ENCODE measurements at regions not wholly inside any gene's neighbourhood (a gene's known extent, or its start where the extent isn't known, plus 50 kb on each side); places are given as distances from the start of the nearest gene placed in this dataset.

DNA sequence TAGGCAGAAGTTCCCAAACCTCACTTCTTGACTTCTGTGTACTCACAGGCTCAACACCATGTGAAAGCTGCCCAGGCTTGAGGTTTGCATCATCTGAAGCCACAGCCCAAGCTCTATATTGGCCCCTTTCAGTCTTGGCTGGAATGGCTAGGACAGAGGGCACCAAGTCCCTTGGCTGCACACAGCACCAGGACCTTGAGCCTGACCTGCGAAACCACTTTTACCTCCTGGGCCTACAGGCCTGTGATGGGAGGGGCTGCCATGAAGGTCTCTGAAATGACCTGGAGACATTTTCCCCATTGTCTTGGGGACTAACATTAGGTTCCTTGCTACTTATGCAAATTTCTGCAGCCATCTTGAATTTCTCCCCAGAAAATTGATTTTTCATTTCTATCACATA lies 288.3 kb upstream of the ZC3H12C start:
- DNase-seq (ENCODE audit: low spot score) = no peak
- no peaks in the 10 kb centered on the region for H3K36me3 ChIP-seq
- TF ChIP-seq POLR2A (IDR thresholded peaks at IDR 0.05) (no peak), POLR2AphosphoS5 (IDR thresholded peaks at IDR 0.05) (no peak)
- TF ChIP-seq, protein P1, sequence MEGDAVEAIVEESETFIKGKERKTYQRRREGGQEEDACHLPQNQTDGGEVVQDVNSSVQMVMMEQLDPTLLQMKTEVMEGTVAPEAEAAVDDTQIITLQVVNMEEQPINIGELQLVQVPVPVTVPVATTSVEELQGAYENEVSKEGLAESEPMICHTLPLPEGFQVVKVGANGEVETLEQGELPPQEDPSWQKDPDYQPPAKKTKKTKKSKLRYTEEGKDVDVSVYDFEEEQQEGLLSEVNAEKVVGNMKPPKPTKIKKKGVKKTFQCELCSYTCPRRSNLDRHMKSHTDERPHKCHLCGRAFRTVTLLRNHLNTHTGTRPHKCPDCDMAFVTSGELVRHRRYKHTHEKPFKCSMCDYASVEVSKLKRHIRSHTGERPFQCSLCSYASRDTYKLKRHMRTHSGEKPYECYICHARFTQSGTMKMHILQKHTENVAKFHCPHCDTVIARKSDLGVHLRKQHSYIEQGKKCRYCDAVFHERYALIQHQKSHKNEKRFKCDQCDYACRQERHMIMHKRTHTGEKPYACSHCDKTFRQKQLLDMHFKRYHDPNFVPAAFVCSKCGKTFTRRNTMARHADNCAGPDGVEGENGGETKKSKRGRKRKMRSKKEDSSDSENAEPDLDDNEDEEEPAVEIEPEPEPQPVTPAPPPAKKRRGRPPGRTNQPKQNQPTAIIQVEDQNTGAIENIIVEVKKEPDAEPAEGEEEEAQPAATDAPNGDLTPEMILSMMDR (IDR thresholded peaks at IDR 0.05) = no peak
- intact Hi-C loops (cut with DNase I) = no loop called here
- H3K4me3 ChIP-seq = no peak overlapping the region
- no peaks in the 10 kb centered on the region for H3K4me1 ChIP-seq (replicated peaks)
- no peaks in the 10 kb centered on the region for H3K9me3 ChIP-seq
- whole genome bisulfite sequencing = 92% methylated on average over 1 of the region's 1 CpG
- no peak overlapping the region for H3K27ac ChIP-seq
- no peaks in the 10 kb centered on the region for H3K27me3 ChIP-seq (replicated peaks; ENCODE audit: insufficient read depth)

DNA sequence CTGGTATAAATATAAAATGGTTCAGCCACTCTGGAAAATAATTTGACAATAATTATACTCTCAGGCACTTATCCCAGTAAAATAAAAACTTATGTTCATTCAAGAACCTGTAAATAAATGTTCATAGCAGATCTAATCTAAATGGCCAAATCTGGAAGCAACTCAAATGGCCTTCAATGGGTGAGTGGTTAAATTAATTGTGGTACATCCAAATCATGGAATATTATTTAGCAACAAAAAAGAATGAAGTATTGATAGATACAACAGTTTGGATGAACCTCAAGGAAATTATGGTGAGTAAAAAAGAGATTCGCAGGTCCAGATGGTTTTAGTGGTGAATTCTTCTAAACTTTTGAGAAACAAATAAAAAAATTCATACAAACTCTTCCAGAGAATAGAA lies 287.0 kb upstream of the ZC3H12C start:
- H3K4me3 ChIP-seq = no peak overlapping the region
- no peak for DNase-seq (ENCODE audit: low spot score)
- no peaks in the 10 kb centered on the region for H3K9me3 ChIP-seq
- 97% methylated on average over 1 of the region's 1 CpG for WGBS
- no peak for TF ChIP-seq POLR2AphosphoS5 (IDR thresholded peaks at IDR 0.05)
- no peak for TF ChIP-seq POLR2A (IDR thresholded peaks at IDR 0.05)
- TF ChIP-seq, protein P1 (IDR thresholded peaks at IDR 0.05) = no peak
- H3K27ac ChIP-seq = no peak overlapping the region
- H3K36me3 ChIP-seq = no peaks in the 10 kb centered on the region
- intact Hi-C loops (cut with DNase I) = no loop called here
- no peaks in the 10 kb centered on the region for H3K4me1 ChIP-seq (replicated peaks)
- H3K27me3 ChIP-seq (replicated peaks; ENCODE audit: insufficient read depth) = no peaks in the 10 kb centered on the region

DNA sequence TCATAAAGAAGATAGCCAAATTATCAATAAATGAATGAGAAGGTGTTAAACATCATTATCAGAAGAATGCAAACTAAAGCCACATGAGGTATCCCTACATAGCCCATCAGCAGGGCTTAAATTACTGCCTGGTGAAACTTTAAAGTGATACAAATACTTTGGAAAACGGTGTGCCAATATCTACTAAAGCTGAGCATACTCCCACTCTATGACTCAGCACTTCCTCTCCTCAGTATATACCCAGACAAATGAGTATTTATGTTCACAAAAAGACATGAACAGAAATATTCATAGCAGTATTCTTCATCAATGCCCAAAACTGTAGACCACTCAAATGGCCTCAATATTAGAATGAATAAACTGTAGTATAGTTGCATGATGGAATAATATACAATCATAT lies 284.6 kb upstream of the ZC3H12C start:
- intact Hi-C loops (cut with DNase I) = no loop called here
- no peak overlapping the region for H3K27ac ChIP-seq
- WGBS = 54% methylated on average over 1 of the region's 1 CpG
- no peaks in the 10 kb centered on the region for H3K9me3 ChIP-seq
- no peaks in the 10 kb centered on the region for H3K27me3 ChIP-seq (replicated peaks; ENCODE audit: insufficient read depth)
- no peaks in the 10 kb centered on the region for H3K36me3 ChIP-seq
- DNase-seq (ENCODE audit: low spot score) = no peak
- H3K4me3 ChIP-seq = no peak overlapping the region
- TF ChIP-seq, protein P1 (IDR thresholded peaks at IDR 0.05) = no peak
- TF ChIP-seq POLR2AphosphoS5 (IDR thresholded peaks at IDR 0.05) (no peak), POLR2A (IDR thresholded peaks at IDR 0.05) (no peak)
- H3K4me1 ChIP-seq (replicated peaks) = no peaks in the 10 kb centered on the region

DNA sequence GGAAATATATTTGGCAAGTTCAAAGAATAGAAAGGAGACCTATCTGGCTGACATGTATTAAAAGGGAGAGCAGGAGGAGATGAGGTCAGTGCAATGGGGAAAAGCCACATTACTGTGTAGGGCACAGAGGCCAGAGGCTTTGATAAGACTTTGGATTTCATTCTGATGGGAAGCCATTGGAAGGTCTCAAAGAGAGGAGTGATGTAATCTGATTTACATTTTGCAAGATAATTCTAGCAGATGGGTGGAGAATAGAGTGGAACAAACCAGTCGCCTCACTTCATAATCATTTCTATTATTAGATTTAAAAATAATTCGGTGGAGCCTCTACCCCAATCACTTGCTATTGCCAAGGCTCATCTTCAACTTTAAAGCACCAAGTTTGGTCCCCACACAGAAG lies 278.4 kb upstream of the ZC3H12C start:
- Histone ChIP-seq H3K9me3 (no peaks in the 10 kb centered on the region), H3K27me3 (replicated peaks; ENCODE audit: insufficient read depth) (no peaks in the 10 kb centered on the region), H3K36me3 (no peaks in the 10 kb centered on the region), H3K4me1 (replicated peaks) (no peaks in the 10 kb centered on the region), H3K4me3 (no peak overlapping the region), H3K27ac (no peak overlapping the region)
- no peak for DNase-seq (ENCODE audit: low spot score)
- intact Hi-C loops (cut with DNase I) = no loop called here
- TF ChIP-seq POLR2A (IDR thresholded peaks at IDR 0.05) (no peak), POLR2AphosphoS5 (IDR thresholded peaks at IDR 0.05) (no peak)
- TF ChIP-seq, protein P1 (IDR thresholded peaks at IDR 0.05) = no peak
- WGBS = 48% methylated on average over 2 of the region's 2 CpGs

DNA sequence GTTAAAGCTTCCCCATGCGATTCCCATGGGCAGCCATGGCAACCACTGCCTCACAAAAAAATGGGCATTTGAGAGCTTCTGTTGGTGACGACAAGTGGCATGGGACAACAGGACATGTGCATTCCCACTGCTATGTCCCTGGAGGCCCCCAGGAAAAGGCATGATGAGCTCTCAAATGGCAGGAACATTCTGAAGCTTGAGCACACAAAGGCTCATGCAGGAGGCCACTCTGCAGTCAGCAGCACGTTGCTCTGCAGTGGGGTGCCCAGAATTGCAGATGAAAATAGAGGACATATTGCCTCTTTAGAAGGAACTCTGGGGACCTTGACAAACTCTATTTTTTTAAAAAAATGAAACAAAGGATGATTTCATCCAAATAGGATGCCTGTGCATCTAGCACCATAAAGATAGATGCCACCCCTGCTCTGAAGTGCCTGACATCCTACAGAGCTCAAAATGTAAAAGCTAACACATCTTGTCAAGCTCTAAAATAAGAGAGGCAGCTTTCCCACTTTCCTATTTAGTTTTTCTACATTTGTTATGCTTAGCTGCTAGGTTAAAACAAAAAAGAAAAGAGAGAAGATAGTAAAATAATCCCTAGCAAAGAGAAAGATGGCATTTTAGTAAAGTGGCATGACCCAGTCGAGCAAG lies 277.6 kb upstream of the ZC3H12C start:
- 69% methylated on average over 4 of the region's 4 CpGs for WGBS
- no peaks in the 10 kb centered on the region for H3K36me3 ChIP-seq
- no peak for DNase-seq (ENCODE audit: low spot score)
- H3K4me3 ChIP-seq = no peak overlapping the region
- no peaks in the 10 kb centered on the region for H3K4me1 ChIP-seq (replicated peaks)
- no peak overlapping the region for H3K27ac ChIP-seq
- no peak for TF ChIP-seq POLR2A (IDR thresholded peaks at IDR 0.05)
- TF ChIP-seq POLR2AphosphoS5 (IDR thresholded peaks at IDR 0.05) = no peak
- TF ChIP-seq, protein P1 (IDR thresholded peaks at IDR 0.05) = no peak
- H3K9me3 ChIP-seq = no peaks in the 10 kb centered on the region
- intact Hi-C loops (cut with DNase I) = no loop called here
- no peaks in the 10 kb centered on the region for H3K27me3 ChIP-seq (replicated peaks; ENCODE audit: insufficient read depth)

Data from prostate gland (tissue), 2 donors.